H1 (cell line): ENCODE measurements at regions not wholly inside any gene's neighbourhood (a gene's known extent, or its start where the extent isn't known, plus 50 kb on each side); places are given as distances from the start of the nearest gene placed in this dataset.

ENCODE experiments used
- SIX5 ChIP-seq: IDR thresholded peaks from 2 replicates; pipeline ENCODE4 v1.6.1; 2011; ENCODE audit warnings: mild to moderate bottlenecking, low read depth, low read length

- no peak for TF ChIP-seq SIX5
Measured at GRCh38 chr4:179278647-179279046, 1836.4 kb upstream of the AGA start (continued).
